HG03457 (cell line): ENCODE measurements at regions not wholly inside any gene's neighbourhood (a gene's known extent, or its start where the extent isn't known, plus 50 kb on each side); places are given as distances from the start of the nearest gene placed in this dataset.
"Not testable (repeated sequence)": the region's sequence is repeated elsewhere in the genome, so short reads cannot be mapped to it uniquely, and the experiment has no call there.

Experiments used
- ATAC-seq: cut with Tn5 transposase; IDR thresholded peaks from one replicate; pipeline ENCODE4 v1.9.1; 2021; ENCODE audit warnings: moderate number of reproducible peaks; ENCODE audit not compliant: unreplicated experiment

GRCh38 chrX:45842207-45842925 lies 641.7 kb upstream of the DIPK2B start:
- no peak for ATAC-seq

- no peak for ATAC-seq
Measured at GRCh38 chrX:45840411-45840950, 639.8 kb upstream of the DIPK2B start.

DNA sequence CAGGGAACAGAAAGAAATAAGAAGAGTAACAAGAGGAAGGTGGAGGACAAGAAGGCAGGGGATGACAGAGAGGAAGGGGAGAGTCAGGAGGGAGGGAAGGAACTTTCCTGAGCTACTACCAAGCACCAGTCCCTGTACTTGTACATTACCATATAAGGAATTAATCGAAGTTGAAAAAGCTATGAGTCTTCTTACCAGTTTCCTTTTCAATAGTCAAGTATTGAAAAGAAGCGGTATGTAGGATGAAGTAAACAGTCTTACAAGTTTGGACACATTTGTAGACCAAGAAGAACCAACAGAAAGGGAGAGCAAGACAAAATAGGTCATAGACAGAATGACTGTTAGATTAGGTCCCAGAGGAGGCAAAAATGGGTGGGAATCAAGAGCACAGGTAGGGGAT lies 629.7 kb upstream of the DIPK2B start:
- no peak for ATAC-seq

- ATAC-seq, result no peak
Measured at GRCh38 chrX:45824471-45824870, 623.8 kb upstream of the DIPK2B start.

DNA sequence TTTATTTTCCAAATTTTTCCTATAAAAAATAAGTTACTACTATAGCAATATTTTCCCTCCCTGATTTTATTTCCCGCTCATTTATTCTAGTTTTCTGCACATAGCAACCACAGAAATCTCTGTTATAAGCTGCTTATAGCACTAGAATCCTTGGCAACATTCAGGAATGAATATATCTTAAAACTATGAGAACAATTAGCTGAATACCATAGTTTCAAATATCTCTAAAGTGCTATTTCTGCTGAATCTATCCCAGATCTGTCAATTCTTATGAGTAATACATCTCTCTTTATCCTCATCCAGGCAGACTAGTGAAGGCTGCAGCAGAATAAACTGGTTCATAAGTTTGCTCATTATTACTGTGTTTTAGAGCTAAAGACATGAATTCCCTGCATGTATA lies 622.9 kb upstream of the DIPK2B start:
- no peak for ATAC-seq

DNA sequence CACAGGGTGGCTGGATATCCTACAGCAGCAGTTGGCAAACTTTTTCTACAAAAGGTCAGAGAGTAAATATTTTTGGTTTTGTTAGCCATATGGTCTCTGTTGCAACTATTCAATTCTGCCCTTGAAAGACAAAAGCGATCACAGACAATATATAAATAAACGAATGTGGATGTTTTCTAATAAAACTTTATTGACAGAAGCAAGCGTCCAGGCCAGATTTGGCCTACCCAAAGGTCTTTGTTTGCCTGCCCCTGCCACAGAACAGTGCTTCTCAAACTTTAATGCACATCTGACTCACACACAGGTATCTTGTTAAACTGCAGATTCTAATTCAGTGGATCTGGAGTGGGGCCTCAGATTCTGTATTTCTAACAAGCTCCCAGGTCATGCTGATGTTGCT lies 621.4 kb upstream of the DIPK2B start:
- ATAC-seq, result no peak

GRCh38 chrX:45818913-45819312 lies 618.2 kb upstream of the DIPK2B start:
- ATAC-seq, result no peak

DNA sequence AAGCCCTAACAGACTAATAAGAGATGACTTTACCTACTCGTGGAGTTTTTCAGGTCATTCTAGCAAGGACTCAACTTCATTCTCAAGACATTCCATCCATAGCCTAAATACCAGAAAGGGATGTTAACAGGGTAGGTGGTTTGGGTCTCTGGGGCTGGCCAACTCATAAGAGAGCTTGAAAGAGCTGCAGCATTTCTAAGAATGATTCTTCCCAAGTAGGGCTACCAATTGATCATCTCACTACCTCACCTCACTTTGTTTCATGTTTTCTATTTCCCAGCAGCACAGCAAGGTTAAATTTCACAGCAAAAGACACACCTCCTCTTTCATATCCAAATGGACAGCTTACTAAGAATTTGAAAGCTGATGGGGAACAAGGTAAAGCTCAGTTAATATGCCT lies 614.8 kb upstream of the DIPK2B start:
- no peak for ATAC-seq

GRCh38 chrX:45811326-45811725 lies 610.6 kb upstream of the DIPK2B start:
- no peak for ATAC-seq

DNA sequence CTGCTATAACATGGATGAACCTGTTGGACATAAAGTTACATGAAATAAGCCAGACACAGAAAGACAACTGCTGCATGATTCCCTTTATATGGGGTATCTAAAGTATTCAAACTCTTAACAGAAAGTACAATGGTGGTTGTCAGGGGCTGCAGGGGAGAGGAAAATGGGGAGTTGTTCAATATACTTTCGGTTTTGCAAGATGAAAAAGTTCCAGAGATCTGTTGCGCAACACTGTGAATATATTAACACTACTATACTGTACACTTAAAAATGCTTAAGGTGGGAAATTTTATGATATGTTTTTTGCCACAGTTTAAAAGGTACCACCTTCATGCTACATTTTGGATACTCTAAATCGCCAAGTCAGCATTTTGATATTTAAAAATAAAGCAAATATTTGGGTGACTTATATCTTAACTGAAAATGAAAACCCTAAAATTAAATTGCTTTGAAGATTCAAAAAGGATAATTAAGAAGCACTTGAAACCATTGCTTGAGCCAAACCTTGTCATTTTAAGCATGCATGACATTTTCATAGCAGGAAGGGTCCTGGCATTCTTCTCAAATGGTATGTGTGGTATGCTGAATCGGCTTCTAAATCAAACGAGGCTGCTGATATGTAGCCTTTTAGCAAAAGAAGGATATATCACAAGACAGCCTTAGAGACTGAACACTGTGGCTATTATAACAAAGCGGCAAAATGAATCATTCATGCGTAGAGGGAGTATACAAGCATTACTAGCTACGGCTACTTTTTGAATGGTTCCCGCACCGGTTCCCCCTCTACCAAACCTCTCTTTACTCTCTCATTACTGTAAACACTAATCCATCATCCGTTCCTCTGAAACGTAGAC lies 607.1 kb upstream of the DIPK2B start:
- ATAC-seq, result no peak

- no peak for ATAC-seq
Measured at GRCh38 chrX:45806410-45807121, 605.9 kb upstream of the DIPK2B start.

DNA sequence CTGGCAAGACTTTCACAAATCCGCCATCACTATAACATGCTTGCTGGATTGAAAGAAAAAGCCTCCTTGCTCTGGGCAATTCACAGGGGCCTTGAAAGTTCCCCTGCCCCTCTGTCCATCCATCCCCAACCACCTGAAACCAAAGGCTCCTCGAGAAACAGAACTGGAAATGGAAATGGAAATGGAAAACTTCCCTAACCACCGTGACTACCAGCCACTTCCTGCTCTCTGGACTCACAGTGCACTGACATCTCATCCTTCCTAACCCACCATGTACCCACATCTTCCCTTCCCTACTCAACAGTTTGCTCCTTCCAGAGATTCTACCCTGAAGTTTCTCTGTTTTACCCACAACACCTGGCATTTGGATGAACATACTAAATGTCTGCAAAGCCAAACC lies 603.6 kb upstream of the DIPK2B start:
- no peak for ATAC-seq

DNA sequence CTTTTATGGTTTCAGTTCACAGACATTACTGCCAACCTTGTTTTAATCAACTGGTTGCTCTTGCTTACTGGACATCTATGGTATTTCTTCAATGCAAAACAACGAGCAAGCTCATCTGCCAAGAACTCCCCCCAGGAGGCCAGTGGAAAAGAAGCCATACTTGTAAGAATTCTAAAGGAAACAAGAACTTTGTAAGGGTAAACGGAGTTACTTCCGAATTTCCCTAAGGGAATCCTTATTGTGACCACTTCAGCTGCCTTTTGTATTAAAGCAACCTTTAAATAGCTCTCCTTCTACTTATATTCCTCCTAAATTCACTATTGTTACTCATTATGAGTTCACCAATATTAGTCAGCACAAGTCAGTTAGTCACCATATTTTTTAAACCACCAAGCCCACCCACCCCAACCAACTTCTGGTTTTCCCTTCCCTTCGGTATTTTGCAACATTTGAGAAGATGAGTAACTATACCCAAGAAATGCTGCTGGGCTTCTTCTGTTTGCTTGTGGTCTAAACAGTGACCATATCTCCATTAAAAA lies 602.8 kb upstream of the DIPK2B start:
- no peak for ATAC-seq

GRCh38 chrX:45801554-45801953 lies 600.9 kb upstream of the DIPK2B start:
- no peak for ATAC-seq

DNA sequence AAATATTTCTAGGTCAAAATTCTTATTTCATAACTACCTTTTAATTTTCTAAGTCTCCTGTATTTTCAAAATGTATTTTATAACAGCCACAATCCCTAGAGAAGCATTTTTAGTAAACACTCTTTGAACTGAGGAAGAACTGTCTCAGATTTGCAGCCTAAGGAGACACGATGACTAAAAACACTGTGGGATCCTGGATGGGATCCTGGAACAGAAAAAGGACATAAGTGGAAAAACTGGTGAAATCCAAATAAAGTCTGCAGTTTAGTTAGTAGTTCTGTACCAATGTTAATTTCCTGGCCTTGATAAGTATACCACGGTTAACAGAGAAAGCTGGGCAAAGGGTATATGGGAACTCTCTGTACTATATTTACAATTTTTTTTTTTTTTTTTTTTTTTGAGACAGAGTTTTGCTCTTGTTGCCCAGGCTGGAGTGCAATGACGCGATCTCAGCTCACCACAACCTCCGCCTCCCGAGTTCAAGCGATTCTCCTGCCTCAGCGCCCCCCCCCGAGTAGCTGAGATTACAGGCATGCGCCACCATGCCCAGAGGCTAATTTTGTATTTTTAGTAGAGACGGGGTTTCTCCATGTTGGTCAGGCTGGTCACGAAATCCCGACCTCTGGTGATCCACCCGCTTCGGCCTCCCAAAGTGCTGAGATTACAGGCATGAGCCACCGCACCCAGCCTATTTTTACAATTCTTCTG lies 600.2 kb upstream of the DIPK2B start:
- ATAC-seq, result not testable (repeated sequence)

GRCh38 chrX:45799576-45799975 lies 598.9 kb upstream of the DIPK2B start:
- ATAC-seq, result no peak

- no peak for ATAC-seq
Measured at GRCh38 chrX:45795546-45795945, 594.9 kb upstream of the DIPK2B start.

GRCh38 chrX:45794995-45795337 lies 594.3 kb upstream of the DIPK2B start:
- ATAC-seq, result no peak

GRCh38 chrX:45794323-45794994 lies 593.8 kb upstream of the DIPK2B start:
- no peak for ATAC-seq

DNA sequence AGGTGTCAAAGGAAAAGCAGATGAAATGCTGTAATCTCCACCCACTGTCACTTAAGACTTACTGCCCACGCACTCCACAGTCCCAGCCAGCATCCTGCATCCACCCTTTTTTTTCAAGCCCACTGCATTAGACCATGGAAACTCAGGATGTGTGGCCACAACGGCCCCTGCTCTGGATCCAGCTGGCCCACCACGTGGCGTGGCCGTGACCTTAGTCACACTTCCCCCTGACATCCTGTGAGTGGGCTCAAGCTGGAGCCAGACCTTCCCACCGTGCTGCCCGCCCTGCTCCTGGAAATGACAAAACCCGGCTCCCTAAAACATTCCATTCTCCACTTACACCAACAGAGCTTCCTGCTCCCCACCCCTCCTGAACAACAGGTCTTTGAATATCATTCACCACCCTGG lies 588.3 kb upstream of the DIPK2B start:
- no peak for ATAC-seq
